HG03060 (cell line): ENCODE measurements at regions not wholly inside any gene's neighbourhood (a gene's known extent, or its start where the extent isn't known, plus 50 kb on each side); places are given as distances from the start of the nearest gene placed in this dataset.

Experiments
- ATAC-seq: cut with Tn5 transposase; IDR thresholded peaks from one replicate; pipeline ENCODE4 v1.9.1; 2021; ENCODE audit warnings: low read depth, moderate number of reproducible peaks; ENCODE audit not compliant: unreplicated experiment

- no peak for ATAC-seq
Measured at GRCh38 chr2:236317938-236318396, 53.8 kb upstream of the ASB18 start.

GRCh38 chr2:236318401-236318800 lies 54.2 kb upstream of the ASB18 start:
- ATAC-seq = no peak

GRCh38 chr2:236319036-236319435 lies 54.8 kb upstream of the ASB18 start:
- no peak for ATAC-seq

- no peak for ATAC-seq
Measured at GRCh38 chr2:236321415-236321814, 57.2 kb upstream of the ASB18 start.

GRCh38 chr2:236333417-236334121 lies 69.4 kb upstream of the ASB18 start:
- ATAC-seq = no peak

- no peak for ATAC-seq
Measured at GRCh38 chr2:236334122-236334876, 70.1 kb upstream of the ASB18 start.

GRCh38 chr2:236335696-236336574 lies 71.7 kb upstream of the ASB18 start:
- ATAC-seq = no peak

- ATAC-seq = no peak
Measured at GRCh38 chr2:236336575-236337464, 72.6 kb upstream of the ASB18 start.

GRCh38 chr2:236337465-236338325 lies 73.5 kb upstream of the ASB18 start:
- ATAC-seq = no peak

- no peak for ATAC-seq
Measured at GRCh38 chr2:236338495-236339184, 74.4 kb upstream of the ASB18 start.

GRCh38 chr2:236340251-236340650 lies 76.0 kb upstream of the ASB18 start:
- no peak for ATAC-seq

- no peak for ATAC-seq
Measured at GRCh38 chr2:236341067-236341466, 76.9 kb upstream of the ASB18 start.

GRCh38 chr2:236341721-236342120 lies 77.5 kb upstream of the ASB18 start:
- no peak for ATAC-seq

GRCh38 chr2:236342507-236342906 lies 78.3 kb upstream of the ASB18 start:
- no peak for ATAC-seq

- ATAC-seq = no peak
Measured at GRCh38 chr2:236342951-236343350, 78.7 kb upstream of the ASB18 start.

GRCh38 chr2:236343400-236344161 lies 79.4 kb upstream of the ASB18 start:
- ATAC-seq = no peak

GRCh38 chr2:236344446-236344845 lies 80.2 kb upstream of the ASB18 start:
- ATAC-seq = no peak
